ENCODE measurements at regions not wholly inside any gene's neighbourhood (a gene's known extent, or its start where the extent isn't known, plus 50 kb on each side); places are given as distances from the start of the nearest gene placed in this dataset.

- DNase-seq, result no peak
Measured at GRCh38 chr11:71309181-71309580, 56.8 kb upstream of the SHANK2 start.

GRCh38 chr11:71307811-71308645 lies 55.7 kb upstream of the SHANK2 start:
- DNase-seq, result peak; percentile 20

DNA sequence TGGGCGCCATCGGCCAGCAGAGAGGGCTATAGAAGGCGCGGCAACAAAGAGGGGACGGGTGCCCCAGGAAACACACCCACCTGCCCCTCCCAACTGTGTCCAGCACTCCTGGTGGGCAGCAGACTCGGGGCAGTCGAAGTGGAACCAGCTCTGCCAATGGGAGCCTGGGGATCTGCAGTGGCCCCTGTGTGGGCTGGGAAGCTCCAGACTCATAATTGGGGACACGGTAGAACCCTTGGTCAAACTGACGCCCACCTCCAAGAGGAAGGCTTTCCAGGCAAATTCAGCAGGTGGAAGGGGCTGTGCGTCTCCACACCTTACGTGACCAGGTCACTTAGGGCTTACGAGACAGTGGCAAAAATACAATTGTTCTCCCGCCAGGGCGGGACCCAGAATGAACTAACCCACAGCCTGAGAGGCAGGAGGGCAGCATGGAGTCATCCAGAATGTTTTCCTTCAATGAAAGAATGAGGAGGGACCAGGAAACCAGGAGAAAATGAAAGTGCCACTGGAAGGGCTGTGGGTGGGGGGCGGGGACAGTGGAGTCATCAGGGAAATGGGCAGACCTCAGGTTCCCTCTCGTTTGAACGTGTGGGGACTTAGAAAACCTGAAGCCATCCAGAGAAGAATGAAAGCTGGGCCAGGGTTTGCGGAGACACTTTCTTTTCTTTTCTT lies 53.2 kb upstream of the SHANK2 start:
- DNase-seq, result no peak

GRCh38 chr11:71305041-71305440 lies 52.7 kb upstream of the SHANK2 start:
- DNase-seq, result no peak

GRCh38 chr11:71304491-71304890 lies 52.1 kb upstream of the SHANK2 start:
- DNase-seq, result no peak

DNA sequence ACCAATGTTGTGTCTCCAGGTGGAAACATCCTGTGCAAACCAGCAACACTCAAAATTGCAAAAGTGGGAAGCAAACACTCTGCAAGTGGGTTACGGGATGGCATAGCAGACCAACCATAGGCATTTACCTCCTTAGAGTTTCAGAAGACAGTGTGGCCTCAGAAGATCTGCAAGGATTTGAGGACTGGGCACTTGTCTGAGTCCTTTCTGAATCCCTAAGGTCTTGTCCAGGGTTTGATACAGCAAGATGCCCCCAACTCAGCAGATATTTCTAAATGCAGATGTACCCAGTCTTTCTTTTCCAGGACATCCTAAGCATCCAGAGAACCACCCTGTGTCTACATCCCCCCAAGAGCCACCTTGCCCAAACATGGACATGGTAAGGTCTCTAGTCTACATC lies 51.7 kb upstream of the SHANK2 start:
- no peak for DNase-seq

- DNase-seq, result no peak
Measured at GRCh38 chr11:71302911-71303310, 50.5 kb upstream of the SHANK2 start.

DNA sequence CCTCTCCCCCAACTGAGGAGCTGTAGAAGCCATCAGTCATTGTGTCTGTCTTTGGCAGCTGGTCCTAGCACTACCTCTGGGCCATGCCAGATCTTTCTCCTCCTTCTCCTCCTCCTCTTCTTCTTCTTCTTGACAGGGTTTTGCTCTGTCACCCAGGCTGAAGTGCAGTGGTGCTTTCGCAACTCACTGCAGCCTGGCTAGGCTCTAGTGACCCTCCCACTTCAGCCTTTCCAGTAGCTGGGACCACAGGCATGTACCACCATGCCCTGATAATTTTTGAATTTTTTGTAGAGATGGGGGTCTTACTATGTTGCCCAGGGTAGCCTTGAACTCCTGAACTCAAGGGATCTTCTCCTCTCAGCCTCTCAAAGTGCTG lies 50.1 kb upstream of the SHANK2 start:
- no peak for DNase-seq
